GM21576 (cell line): ENCODE measurements at regions not wholly inside any gene's neighbourhood (a gene's known extent, or its start where the extent isn't known, plus 50 kb on each side); places are given as distances from the start of the nearest gene placed in this dataset.
"Not testable (repeated sequence)": the region's sequence is repeated elsewhere in the genome, so short reads cannot be mapped to it uniquely, and the experiment has no call there.

ENCODE experiments used
- ATAC-seq: cut with Tn5 transposase; IDR thresholded peaks from one replicate; pipeline ENCODE4 v1.9.1; 2021; ENCODE audit warnings: mild to moderate bottlenecking, moderate library complexity; ENCODE audit not compliant: unreplicated experiment

DNA sequence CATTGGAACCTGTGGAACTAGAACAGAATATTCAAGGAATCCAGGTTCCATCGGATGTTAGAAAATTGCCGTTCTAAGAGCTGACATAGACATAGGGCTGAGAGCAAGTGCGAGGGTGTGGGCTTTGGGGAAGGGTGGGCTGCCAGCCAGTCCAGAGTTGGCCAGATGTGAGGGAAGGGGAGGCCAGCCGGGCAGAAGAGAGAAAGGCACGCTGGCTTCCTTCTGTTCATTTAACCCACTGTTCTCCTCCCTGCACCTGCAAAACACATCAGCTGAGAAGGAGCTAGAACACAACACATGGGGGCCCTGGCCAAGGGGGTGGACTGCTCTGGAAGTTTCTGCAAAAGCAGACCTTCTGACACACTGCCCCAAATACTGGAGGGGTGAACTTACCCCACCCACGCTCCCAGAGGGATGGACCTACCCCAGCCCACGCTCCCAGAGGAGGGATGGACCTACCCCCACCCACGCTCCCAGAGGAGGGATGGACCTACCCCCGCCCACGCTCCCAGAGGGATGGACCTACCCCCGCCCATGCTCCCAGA, 98.0 kb downstream of the SHANK2 start:
- no peak for ATAC-seq

DNA sequence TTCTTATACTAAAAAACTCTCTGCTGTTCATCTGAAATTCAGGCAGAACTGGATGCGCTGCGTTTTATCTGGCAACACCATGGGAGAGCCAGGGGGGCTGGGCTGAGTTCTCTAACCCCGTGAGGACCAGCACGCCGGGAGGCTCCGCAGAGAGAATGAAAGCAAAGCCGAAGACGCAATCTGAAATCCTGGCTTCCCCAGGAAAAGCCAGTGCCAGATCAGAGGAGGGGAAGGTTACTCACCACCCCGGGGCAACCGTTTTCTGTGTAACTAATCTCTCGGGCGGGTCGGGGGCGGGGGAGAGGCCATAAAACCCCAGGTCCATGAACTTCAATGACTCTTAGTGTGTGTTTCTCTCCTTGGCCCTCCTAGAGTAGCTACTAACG, 99.4 kb downstream of the SHANK2 start:
- ATAC-seq: no peak

DNA sequence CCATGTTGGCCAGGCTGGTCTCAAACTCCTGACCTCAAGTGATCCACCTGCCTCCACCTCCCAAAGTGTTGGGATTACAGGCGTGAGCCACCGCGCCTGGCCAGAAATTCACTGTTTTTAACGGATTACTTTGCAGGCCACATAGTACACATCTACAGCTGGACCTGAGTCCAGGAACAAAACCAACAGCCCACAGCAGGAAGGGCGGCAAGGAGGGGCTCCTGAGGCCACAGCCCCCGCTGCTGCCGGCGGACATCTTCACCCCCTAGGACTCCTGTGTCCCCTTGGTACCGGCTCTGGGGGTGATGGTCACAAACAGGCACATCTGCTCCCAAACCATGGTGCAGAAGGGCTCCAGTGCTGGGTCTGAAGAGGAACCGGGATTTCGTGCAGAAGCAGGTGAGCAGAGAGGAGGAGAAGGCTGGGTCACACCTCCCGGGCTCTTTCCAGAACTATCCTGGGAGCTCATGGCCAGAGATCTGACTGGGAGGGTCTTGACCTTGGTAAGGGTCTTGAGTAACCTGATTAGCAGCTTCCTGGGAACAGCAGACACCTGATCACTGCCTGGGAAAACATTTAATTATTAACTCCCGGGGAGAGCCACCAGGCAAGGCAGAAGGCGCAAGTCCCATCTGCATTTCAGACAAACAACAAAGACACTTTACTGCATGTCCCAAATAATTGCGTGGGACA, 99.9 kb downstream of the SHANK2 start:
- ATAC-seq: not testable (repeated sequence)

DNA sequence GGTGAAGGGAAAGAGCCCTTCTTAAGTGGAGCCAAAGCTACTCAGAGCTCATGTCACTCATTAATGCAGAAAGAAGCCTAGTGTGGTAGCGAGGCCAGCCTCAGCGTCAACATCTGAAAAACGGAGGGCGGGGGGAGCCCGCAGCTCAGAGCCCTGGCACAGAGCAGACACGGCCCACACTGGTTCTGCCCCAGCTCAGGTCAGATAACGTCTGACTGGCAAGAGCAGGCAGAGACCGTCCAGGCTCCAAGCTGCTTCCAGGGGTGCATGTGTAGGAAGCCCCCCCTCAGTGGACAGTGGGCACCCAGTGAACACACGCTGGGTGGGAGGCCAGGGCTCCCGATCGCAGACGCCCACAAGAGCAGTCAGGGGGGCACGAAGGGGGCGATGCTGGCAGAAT, 100.8 kb downstream of the SHANK2 start:
- ATAC-seq: no peak

DNA sequence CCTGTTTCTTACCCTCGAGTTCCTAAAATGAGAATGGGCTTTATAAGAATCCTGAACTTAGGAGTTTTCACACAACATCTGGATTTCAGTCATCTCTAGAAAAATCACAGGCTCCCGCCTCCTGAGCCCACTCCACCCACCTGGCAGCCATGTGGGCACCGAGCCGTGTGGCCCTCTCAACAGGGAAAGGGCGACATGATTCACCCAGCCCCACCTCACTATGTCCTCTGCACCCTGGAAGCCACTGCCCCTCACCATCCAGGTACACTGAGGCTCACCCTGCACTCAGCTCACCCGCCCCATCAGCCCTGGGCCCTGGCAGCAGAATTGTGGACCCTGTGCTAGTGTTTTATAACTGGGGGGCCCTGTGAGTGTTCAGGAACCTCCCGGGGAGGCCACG, 101.5 kb downstream of the SHANK2 start:
- no peak for ATAC-seq

DNA sequence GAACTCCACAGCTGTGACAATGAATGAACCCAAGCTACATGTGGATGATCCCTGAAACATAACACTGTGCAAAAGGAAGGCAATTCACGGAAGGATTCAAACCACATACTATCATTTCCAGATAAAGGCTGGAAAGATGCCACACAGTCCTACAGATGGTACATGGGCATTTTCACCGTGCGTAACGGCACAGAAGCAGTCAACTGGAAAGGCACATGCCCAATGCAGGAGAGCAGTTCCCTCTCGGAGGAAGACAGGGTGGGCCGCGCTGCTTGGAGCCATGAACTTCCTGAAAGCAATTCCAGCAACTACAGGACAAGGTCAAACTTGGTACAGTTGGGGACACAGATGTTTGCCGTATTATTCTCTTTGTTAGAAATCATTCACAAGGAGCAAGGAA, 103.7 kb downstream of the SHANK2 start:
- no peak for ATAC-seq

DNA sequence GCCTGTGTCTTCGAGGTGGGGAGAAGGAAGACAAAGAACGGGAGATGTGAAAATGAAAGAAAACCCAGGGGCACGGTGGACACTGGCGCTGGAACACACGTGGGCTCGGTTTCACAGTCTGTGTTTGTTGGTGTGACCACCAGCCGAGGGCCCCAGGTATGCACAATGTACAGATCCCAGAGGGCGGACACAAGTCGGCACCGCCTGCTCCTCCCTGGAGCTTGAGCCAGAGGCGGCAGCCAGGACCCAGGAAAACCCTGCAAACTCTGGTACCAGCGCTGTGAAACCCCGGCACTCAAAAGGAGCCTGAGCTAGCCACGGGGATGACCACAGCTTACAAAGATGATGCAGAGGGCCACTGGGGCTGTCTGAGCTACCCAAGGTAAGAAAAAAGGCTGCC, 105.0 kb downstream of the SHANK2 start:
- ATAC-seq: no peak

DNA sequence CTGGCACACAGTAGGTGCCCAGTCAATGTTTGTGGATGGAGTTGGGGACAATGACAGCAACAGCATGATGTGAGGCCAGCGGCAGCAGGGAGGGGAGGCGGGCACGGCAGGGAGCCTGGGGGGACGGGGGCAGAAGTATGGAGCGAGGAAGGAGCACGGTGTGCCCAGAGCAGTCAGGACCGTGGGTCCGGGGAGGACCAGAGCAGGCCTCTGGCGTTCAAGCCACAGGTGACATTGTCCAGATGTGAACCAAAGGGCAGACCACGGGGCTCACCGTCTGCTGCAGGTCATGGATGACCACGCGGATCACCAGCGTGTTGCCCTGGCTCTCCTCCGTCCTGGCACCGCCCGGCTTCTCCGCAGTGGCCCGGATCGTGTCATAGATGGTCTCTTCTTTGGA, 105.5 kb downstream of the SHANK2 start:
- no peak for ATAC-seq

DNA sequence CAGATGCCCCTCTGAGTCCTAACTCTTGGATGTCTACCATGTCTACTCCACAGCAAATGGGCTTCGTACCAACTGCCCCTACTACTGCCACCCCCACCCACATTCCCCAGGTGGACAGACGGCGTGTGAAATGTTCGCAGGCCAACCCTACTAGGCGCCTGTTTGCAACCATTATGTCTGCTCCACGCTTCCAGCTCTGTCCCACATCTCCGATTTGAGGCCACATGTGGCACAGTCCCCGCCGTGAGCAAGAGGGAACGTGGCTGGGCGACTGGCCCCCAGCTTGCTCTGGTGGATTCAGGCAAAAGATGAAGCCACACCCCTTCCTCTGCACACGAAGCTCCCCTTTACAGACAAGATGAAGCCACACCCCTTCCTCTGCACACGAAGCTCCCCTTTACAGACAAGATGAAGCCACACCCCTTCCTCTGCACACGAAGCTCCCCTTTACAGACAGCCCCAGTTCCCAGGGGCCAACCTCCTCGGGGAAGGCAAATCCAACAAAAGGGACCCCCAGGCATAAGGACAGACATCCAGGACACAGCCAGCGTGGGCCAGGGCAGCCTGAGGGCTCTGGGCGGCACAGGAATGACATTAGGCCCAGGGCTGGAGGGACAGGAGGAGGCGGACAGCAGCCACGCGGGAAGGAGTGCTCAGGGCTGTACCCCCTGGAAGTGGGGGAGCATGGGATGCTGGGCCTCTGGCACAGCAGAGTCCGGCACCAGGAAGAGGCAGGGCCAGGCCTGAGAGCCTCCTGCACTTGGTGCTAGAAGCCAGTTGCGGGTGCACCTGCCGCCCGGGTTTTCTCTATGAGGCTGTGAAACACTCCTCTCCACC, 106.2 kb downstream of the SHANK2 start:
- no peak for ATAC-seq

DNA sequence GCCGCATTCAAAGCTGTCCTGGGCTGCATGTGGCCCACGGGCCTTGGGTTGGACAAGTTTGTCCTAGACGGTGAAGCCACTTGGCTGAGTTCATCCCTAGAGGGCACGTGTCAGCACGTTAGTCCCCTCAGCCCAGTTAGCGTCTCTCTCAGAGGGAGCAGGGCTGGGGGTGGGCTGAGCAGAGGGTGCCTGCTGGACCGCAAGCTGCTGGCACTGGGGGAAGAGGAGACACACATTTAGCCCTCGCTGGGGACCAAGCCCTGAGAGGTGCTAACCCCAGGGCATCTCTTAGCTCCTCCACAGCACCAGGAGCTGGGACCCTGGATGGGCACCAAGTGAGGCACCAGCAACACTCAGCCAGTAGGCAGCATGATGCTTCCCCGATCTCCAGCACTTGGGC, 107.0 kb downstream of the SHANK2 start:
- ATAC-seq: no peak

DNA sequence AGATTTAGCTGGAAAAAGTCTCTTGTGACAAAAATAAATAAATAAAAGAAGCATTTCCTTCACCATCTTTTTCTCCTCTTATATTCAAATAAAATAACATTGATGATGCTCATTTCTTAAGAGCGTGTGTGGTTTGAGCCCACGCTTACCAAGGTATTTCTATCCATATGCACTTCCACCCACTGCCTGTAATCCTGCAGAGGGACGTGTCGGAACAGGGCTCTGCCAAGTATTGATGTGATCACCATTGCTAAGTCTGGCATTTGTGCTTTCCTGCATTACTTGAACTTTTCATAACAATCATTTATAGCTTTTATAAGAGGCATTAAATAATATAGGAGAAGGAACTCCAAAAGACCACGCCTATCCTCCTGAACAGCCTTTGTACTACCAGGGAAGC, 107.6 kb downstream of the SHANK2 start:
- ATAC-seq: no peak

DNA sequence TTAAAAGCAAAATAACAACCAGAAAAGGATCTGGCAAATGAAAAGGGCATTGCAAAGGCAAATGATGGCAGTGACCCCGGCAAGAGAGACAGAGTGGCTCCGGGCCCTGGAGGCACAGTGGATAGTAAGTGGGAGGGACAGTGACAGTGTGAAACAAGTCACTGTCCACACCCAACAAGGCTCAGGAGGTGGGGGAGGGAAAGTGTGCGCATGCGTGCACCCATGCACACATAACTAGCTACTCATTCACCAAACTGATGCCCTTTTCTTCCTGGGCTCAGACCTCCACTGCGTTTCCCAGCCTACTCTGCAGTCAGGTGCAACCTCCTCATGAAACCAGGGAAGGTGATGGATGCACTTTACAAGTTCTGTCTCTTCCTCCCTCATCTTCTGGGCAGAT, 108.4 kb downstream of the SHANK2 start:
- ATAC-seq: no peak

DNA sequence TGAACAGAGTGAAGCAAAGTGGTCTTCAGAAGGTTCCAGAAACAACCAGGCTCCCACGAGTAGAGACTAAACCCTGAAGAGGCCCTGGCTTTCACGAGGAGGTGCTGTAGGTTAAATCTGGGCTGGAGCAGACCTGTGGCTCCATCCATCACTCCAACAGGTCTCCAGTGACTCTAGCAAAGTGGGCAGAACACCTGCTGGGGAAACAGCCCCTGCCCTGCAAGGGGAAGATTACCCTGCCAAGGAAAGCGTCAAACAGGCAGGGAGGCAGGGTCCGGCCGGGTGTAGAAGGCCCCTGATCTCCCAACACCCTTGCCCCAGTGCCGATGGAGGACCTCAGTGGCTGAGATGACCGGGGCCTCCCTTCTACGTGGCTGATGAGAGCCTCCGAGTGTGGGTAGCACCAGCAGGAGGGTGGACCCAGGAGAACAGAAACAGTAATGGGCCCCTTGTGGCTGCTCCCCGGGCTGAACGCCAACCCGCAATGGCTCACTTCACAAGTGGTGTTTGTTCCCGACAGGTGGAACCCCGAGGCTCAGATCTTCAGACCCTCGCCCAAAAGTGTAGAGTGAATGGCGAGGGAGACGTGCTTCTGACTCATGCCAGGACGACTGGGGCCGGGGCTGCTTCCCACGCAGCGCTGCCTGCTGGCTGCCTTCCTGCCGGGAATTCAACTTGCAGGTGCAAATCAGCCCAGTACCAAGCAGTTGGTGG, 112.0 kb downstream of the SHANK2 start:
- ATAC-seq: no peak

DNA sequence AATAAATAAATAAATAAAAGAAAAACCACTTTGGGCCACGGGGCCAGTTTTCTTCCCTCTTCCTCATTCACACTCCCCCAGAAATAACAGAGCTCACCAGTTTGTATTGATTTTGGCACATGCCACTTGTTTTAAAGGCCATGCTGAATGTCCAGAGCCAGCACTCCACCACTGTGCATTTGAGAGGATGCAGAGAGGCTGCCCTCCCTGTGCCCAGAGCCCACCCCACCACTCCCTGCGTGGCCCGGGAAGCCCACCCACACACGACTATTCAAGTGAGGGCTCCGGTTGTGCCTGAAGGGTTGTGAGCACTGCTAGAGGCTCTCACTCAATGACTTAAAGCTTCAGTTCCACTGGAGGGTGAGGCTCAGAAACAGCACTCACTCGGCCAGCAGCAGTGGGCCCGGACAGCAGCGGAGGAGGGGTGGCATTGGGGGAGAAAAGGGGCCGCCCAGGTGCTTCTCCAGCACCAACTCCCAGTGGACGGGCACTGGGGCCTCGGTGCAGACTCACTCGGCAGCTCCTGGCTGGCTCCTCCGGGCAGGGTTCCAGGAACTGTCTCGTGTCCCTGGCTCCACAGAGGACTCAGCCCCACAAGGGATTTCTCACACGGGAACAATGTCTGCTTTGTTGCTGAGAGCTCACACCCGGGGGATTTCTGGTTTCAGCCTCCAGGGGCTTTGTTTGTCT, 112.7 kb downstream of the SHANK2 start:
- no peak for ATAC-seq

DNA sequence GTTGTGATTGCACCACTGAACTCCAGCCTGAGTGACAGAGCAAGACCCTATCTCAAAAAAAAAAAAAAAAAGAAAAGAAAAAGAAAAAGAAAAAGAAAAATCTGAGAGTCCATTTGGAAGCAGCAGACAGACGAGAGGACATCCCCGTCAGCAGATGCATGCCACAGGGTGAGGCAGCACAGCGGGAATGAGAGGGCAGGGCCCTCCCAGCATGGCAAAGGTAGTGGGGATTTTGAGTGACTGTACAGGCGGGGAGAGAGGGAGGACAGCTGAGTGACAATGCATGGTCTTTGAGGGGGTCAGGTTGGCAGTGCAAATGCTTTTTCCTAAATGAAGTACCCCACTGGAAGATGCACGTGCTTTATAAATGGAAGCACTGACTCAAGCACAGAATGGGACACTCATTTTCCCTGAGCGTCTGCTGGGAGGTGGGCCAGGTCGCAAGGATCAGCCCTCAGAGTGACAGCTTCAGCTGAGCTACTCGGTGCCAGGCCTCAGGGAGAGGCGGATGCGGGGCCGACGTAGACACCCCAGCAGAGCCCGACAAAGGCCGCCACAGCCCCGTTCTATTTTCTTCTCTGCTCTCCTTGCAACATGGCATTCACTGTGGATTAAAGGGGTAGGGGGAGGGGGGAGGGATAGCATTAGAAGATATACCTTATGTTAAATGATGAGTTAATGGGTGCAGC, 113.5 kb downstream of the SHANK2 start:
- no peak for ATAC-seq

DNA sequence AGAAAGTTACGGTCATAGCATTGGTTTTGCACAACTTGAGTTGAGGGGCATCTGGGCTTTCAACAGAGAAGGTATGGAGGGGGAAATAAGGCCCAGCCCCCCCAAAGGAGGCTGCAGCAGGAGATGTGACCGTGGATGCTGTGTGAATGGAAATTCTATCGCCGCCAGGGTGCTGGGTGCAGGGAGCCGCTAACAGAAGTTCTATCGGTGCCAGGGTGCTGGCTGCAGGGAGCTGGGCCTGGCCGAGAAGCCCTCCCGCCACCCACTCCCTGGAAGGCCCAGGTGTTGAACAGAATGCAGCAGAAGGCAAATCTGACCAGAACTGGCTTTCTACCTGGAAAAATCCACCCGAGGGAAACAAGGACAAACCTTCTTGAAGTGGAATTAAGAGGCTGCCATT, 115.0 kb downstream of the SHANK2 start:
- ATAC-seq: no peak

DNA sequence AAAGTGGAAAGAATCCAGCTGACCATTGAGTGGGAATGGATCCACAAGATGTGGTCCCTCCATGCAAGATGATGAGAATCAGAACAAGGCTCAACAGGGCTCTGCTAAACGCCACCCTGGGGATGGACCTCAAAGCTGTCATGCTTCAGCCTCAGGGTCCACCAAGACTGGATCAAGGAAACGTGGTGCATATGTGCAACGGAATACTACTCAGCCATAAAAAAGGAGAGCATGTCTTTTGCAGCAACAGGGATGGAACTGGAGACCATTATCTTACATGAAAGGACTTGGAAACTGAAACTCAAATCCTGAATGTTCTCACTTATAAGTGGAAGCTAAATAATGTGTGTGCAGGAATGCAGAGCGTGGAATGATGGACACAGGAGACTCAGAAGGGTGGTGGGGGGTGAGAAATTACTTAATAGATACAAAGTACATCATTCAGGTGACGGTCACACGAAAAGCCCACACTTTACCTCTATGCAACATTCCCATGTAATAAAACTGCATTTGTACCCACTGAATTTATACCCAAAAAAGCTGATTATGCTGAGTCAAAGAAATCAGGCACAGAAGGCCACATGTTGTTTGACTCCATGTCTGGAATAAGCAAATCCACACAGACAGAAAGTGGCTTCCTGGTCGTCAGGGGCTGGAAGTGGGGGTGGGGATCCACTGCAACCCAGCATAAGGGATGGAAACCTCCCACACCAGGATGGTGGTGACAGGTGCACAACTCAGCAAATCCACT, 116.1 kb downstream of the SHANK2 start:
- ATAC-seq: no peak

DNA sequence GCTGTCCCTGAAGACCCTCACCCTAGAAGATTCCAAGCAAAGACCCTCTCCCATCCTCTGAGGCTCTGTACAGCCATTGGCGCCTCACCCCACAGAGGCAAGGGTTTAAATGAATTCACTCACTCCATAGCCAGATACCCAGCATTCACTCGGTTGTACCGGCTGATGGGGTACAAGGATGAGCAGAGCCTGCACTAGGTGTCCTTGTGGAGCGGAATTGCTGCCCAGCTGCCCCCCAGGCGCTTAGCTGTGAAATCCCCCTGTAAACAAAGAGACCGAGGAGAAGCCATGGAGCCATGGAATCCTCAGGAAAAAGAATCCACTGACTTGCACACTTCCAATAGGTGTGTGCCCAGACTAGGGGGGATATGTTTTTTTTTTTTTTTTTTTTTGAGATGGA, 117.3 kb downstream of the SHANK2 start:
- no peak for ATAC-seq

DNA sequence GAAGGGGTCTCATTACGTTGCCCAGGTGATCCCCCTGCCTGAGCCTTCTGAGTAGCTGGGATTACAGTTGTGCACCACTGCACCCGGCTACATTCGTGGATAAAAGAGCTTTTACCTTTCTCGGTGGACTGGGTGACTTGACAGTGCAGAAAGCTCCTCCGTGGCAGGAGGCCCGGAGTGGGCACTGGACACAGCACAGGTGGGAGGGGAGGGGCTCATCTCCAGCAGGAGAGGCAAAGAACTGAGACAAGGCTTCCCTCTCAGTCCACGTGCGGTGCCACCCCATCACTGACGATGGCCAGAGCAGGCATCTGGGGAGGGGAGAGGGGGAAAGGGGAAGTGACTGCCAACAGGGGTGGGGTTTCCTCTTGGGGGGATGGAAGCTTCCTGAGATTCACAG, 118.4 kb downstream of the SHANK2 start:
- no peak for ATAC-seq

DNA sequence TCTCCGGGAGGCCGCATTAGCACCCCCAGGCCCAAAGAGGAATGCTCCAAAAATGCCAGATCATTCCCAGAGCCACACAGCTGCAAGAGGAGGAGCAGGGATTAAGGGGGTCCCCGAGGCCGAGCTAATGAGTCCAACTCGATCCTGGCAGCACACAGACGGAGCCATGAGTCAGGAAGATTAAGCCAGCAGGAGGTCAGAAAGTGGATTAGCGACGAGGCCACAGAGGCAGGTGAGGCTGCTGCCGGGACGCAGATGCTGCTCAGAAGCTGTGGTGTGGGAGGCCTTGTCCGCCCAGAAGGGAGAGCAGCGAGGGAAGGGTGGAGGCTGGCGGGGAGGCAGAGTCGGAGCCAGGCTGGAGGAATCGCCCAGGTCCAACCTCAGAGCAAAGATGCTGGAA, 120.5 kb downstream of the SHANK2 start:
- ATAC-seq: no peak
